Transverse colon (tissue), 4 donors: ENCODE measurements at regions not wholly inside any gene's neighbourhood (a gene's known extent, or its start where the extent isn't known, plus 50 kb on each side); places are given as distances from the start of the nearest gene placed in this dataset.

Source experiments
- CTCF ChIP-seq, 5 experiments: fragments of 200-600 bp in 3 of 5; fragments of 450-650 bp in 2 of 5; sonication (generic) in 3 of 5; IDR thresholded peaks; 1 replicate in 2 of 5; 2 replicates in 3 of 5; pipeline ENCODE4 v1.5.1; 2016 to 2017; ENCODE audit warnings: antibody characterized with exemption in 5 of 5, inconsistent platforms in 3 of 5, mild to moderate bottlenecking in 2 of 5, moderate library complexity in 1 of 5
- EP300 ChIP-seq: sonication (generic); formaldehyde crosslinking; IDR thresholded peaks from one replicate; pipeline ENCODE4 v1.6.1; 2017; ENCODE audit warnings: antibody characterized with exemption, low read depth
- POLR2A ChIP-seq: fragments of 450-650 bp; IDR thresholded peaks from one replicate; pipeline ENCODE4 v1.6.1; 2016; ENCODE audit warnings: antibody characterized with exemption, mild to moderate bottlenecking, moderate library complexity
- POLR2AphosphoS5 ChIP-seq, 3 donors: sonication (generic); formaldehyde crosslinking; IDR thresholded peaks; one replicate each; pipeline ENCODE4 v1.6.1; 2016; ENCODE audit warnings: antibody characterized with exemption in 3 of 3

GRCh38 chr13:52949044-52949443 is 79.6 kb upstream of the OLFM4 start:
- TF ChIP-seq EP300 (no peak), POLR2A (no peak), CTCF (IDR thresholded peaks at IDR 0.05) (no peak), POLR2AphosphoS5 (IDR thresholded peaks at IDR 0.05) (no peak)
